ENCODE measurements at regions not wholly inside any gene's neighbourhood (a gene's known extent, or its start where the extent isn't known, plus 50 kb on each side); places are given as distances from the start of the nearest gene placed in this dataset.

DNA sequence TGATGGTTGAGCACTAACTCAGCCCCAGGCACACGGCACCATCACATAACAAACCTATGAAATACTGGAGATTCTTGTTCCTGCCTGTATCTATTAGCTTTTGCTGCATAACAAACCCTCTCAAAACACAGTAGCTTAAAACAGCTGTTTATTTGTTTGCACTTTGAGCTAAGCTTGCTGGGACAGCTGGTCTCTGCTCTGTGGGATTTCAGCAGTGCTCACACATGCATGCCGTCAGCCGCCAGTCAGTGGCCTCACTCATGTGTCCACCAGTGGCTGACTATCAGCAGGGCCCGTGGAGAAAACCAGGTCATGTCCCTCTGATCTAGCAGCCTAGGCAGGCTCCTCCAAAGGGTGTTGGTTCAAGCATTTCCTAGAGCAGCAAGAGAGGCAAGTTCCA lies 52.8 kb upstream of the RAB12 start:
- in situ Hi-C loops (cut with HindIII; ENCODE audit: low sequenced_read_pairs), result no loop called here
- H3K4me3 ChIP-seq (ENCODE audit: low read depth, low read length), result no peak overlapping the region
- TF ChIP-seq, protein P1, sequence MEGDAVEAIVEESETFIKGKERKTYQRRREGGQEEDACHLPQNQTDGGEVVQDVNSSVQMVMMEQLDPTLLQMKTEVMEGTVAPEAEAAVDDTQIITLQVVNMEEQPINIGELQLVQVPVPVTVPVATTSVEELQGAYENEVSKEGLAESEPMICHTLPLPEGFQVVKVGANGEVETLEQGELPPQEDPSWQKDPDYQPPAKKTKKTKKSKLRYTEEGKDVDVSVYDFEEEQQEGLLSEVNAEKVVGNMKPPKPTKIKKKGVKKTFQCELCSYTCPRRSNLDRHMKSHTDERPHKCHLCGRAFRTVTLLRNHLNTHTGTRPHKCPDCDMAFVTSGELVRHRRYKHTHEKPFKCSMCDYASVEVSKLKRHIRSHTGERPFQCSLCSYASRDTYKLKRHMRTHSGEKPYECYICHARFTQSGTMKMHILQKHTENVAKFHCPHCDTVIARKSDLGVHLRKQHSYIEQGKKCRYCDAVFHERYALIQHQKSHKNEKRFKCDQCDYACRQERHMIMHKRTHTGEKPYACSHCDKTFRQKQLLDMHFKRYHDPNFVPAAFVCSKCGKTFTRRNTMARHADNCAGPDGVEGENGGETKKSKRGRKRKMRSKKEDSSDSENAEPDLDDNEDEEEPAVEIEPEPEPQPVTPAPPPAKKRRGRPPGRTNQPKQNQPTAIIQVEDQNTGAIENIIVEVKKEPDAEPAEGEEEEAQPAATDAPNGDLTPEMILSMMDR (IDR thresholded peaks at IDR 0.05; ENCODE audit: low read depth, low read length), result no peak
- no peak for DNase-seq (ENCODE audit: low read depth, low spot score)

Data from astrocyte of the spinal cord (primary cell).